Astrocyte of the cerebellum (primary cell): ENCODE measurements at regions not wholly inside any gene's neighbourhood (a gene's known extent, or its start where the extent isn't known, plus 50 kb on each side); places are given as distances from the start of the nearest gene placed in this dataset.
"Not testable (repeated sequence)": the region's sequence is repeated elsewhere in the genome, so short reads cannot be mapped to it uniquely, and the experiment has no call there.

Experiments
- DNase-seq: peaks from one replicate; pipeline ENCODE4 v3.0.0-alpha.2; 2011; ENCODE audit warnings: low read depth
- H3K4me3 ChIP-seq: 2 replicates; pipeline ENCODE4 v1.5.1; 2011; ENCODE audit warnings: mild to moderate bottlenecking, low read depth, low read length, moderate library complexity
- in situ Hi-C: cut with HindIII; loops from 2 replicates; pipeline ENCODE4 v1.10.0; 2017; ENCODE audit warnings: low sequenced_read_pairs
- TF ChIP-seq, protein P1 (sequence below): IDR thresholded peaks from 2 replicates; pipeline ENCODE4 v1.5.1; 2012; ENCODE audit warnings: low read length, low read depth, moderate library complexity, mild to moderate bottlenecking; ENCODE audit errors: missing control alignments

DNA sequence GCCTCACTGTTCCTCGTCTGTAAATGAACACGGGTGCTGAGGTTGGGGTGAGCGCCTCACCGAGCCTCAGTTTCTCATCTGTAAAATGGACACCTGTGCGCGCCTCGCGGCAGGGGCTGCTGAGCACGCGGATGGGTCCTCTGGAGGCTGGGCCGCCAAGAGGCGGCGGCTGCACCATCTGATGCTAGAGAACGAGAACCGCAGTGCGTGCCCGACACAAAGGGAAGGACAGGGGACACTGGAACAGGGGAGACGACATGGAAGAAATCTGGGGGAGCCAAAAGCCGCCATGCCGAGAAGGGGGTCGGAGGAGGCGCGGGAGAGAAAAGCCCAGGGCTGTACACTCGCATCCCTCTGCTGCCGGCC lies 118.7 kb upstream of the ZNF516 start:
- in situ Hi-C loops: no loop called here
- TF ChIP-seq, protein P1, sequence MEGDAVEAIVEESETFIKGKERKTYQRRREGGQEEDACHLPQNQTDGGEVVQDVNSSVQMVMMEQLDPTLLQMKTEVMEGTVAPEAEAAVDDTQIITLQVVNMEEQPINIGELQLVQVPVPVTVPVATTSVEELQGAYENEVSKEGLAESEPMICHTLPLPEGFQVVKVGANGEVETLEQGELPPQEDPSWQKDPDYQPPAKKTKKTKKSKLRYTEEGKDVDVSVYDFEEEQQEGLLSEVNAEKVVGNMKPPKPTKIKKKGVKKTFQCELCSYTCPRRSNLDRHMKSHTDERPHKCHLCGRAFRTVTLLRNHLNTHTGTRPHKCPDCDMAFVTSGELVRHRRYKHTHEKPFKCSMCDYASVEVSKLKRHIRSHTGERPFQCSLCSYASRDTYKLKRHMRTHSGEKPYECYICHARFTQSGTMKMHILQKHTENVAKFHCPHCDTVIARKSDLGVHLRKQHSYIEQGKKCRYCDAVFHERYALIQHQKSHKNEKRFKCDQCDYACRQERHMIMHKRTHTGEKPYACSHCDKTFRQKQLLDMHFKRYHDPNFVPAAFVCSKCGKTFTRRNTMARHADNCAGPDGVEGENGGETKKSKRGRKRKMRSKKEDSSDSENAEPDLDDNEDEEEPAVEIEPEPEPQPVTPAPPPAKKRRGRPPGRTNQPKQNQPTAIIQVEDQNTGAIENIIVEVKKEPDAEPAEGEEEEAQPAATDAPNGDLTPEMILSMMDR: no peak
- no peak overlapping the region for H3K4me3 ChIP-seq
- DNase-seq: no peak

- in situ Hi-C loops: no loop called here
- no peak for DNase-seq
- TF ChIP-seq, protein P1: no peak
- no peak overlapping the region for H3K4me3 ChIP-seq
These were observed 118.2 kb upstream of the ZNF516 start for GRCh38 chr18:76613053-76613754.

DNA sequence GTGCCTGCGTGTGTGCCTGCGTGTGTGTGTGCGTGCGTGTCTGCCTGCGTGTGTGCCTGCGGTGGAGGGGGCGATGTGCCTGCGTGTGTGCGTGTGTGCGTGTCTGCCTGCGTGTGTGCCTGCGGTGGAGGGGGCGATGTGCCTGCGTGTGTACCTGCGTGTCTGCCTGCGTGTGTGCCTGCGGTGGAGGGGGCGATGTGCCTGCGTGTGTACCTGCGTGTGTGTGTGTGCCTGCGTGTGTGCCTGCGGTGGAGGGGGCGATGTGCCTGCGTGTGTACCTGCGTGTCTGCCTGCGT lies 116.7 kb upstream of the ZNF516 start:
- in situ Hi-C loops: not testable (repeated sequence)

GRCh38 chr18:76610933-76611749 lies 116.1 kb upstream of the ZNF516 start:
- in situ Hi-C loops: no loop called here
- TF ChIP-seq, protein P1: no peak
- H3K4me3 ChIP-seq: peak overlapping the region; percentile 38
- DNase-seq: no peak

More for the DNA sequence above, 116.7 kb upstream of the ZNF516 start:
- not testable (repeated sequence) for DNase-seq, H3K4me3 ChIP-seq

- DNase-seq: no peak
- TF ChIP-seq, protein P1: no peak
- no peak overlapping the region for H3K4me3 ChIP-seq
- in situ Hi-C loops: no loop called here
These were observed 115.0 kb upstream of the ZNF516 start for GRCh38 chr18:76610012-76610411.

- in situ Hi-C loops: no loop called here
- TF ChIP-seq, protein P1: no peak
- H3K4me3 ChIP-seq: no peak overlapping the region
- DNase-seq: no peak
These were observed 110.4 kb upstream of the ZNF516 start for GRCh38 chr18:76605341-76605929.

- TF ChIP-seq, protein P1: no peak
- in situ Hi-C loops: no loop called here
- H3K4me3 ChIP-seq: no peak overlapping the region
- no peak for DNase-seq
These were observed 109.8 kb upstream of the ZNF516 start for GRCh38 chr18:76604935-76605240.
